Nucleus accumbens (tissue), 56 donors: ENCODE measurements at regions not wholly inside any gene's neighbourhood (a gene's known extent, or its start where the extent isn't known, plus 50 kb on each side); places are given as distances from the start of the nearest gene placed in this dataset.

Experiments used
- DNase-seq, 56 donors: peaks; one replicate each; lab custom pipeline; 2025; lab: John Stamatoyannopoulos, UW

- no peak for DNase-seq
Measured at GRCh38 chr16:86015606-86016005, 116.6 kb downstream of the IRF8 start.

GRCh38 chr16:86016201-86016965, 117.4 kb downstream of the IRF8 start:
- DNase-seq, result peak in 25 of 56 donors; percentile 7 to 54 (median 24)

- no peak for DNase-seq
Measured at GRCh38 chr16:86018071-86018470, 119.1 kb downstream of the IRF8 start.

GRCh38 chr16:86018487-86018886, 119.5 kb downstream of the IRF8 start:
- DNase-seq, result no peak

- DNase-seq, result no peak
Measured at GRCh38 chr16:86018941-86019340, 120.0 kb downstream of the IRF8 start.

- DNase-seq, result no peak
Measured at GRCh38 chr16:86019446-86020047, 120.6 kb downstream of the IRF8 start.

GRCh38 chr16:86020971-86021370, 122.0 kb downstream of the IRF8 start:
- DNase-seq, result no peak

- no peak for DNase-seq
Measured at GRCh38 chr16:86022381-86022960, 123.5 kb downstream of the IRF8 start.

GRCh38 chr16:86024210-86024609, 125.2 kb downstream of the IRF8 start:
- DNase-seq, result no peak

GRCh38 chr16:86025706-86026105, 126.7 kb downstream of the IRF8 start:
- DNase-seq, result no peak

- DNase-seq, result no peak
Measured at GRCh38 chr16:86026171-86026910, 127.4 kb downstream of the IRF8 start.

GRCh38 chr16:86026916-86027315, 128.0 kb downstream of the IRF8 start:
- DNase-seq, result no peak

GRCh38 chr16:86027373-86028126, 128.6 kb downstream of the IRF8 start:
- no peak for DNase-seq

- DNase-seq, result peak in 39 of 56 donors; percentile 10 to 76 (median 34)
Measured at GRCh38 chr16:86029131-86029741, 130.3 kb downstream of the IRF8 start.

- DNase-seq, result no peak
Measured at GRCh38 chr16:86030116-86030515, 131.2 kb downstream of the IRF8 start.

GRCh38 chr16:86031141-86031678, 132.2 kb downstream of the IRF8 start:
- no peak for DNase-seq

- peak in 32 of 56 donors; percentile 7 to 74 (median 27) for DNase-seq
Measured at GRCh38 chr16:86033016-86033474, 134.1 kb downstream of the IRF8 start.

GRCh38 chr16:86033971-86034370, 135.0 kb downstream of the IRF8 start:
- no peak for DNase-seq

GRCh38 chr16:86034421-86034919, 135.5 kb downstream of the IRF8 start:
- DNase-seq, result no peak
